Suprapubic skin (tissue), 4 donors: ENCODE measurements at regions not wholly inside any gene's neighbourhood (a gene's known extent, or its start where the extent isn't known, plus 50 kb on each side); places are given as distances from the start of the nearest gene placed in this dataset.

Experiments
- DNase-seq, 2 donors: peaks; one replicate each; pipeline ENCODE4 v3.0.0-alpha.2; 2019; ENCODE audit warnings: low spot score in 2 of 2
- H3K27ac ChIP-seq: fragments of 200-600 bp; sonication (generic); one replicate; pipeline ENCODE4 v1.5.1; 2019
- H3K27me3 ChIP-seq: fragments of 200-600 bp; sonication (generic); one replicate; pipeline ENCODE4 v1.5.1; 2019
- H3K36me3 ChIP-seq: fragments of 200-600 bp; sonication (generic); one replicate; pipeline ENCODE4 v1.5.1; 2019
- H3K4me1 ChIP-seq: fragments of 200-600 bp; sonication (generic); one replicate; pipeline ENCODE4 v1.5.1; 2019
- H3K4me3 ChIP-seq: fragments of 200-600 bp; sonication (generic); one replicate; pipeline ENCODE4 v1.5.1; 2019; ENCODE audit warnings: mild to moderate bottlenecking
- H3K9me3 ChIP-seq: fragments of 200-600 bp; sonication (generic); one replicate; pipeline ENCODE4 v1.5.1; 2019
- EP300 ChIP-seq: sonication (generic); formaldehyde crosslinking; IDR thresholded peaks from one replicate; pipeline ENCODE4 v1.6.1; 2017; ENCODE audit warnings: antibody characterized with exemption
- POLR2A ChIP-seq, 2 donors: fragments of 450-650 bp; IDR thresholded peaks; one replicate each; pipeline ENCODE4 v1.6.1; 2017; ENCODE audit warnings: antibody characterized with exemption in 2 of 2, mild to moderate bottlenecking in 2 of 2, moderate library complexity in 2 of 2
- POLR2AphosphoS5 ChIP-seq, 3 donors: sonication (generic); formaldehyde crosslinking; IDR thresholded peaks; one replicate each; pipeline ENCODE4 v1.6.1; 2017; ENCODE audit warnings: antibody characterized with exemption in 3 of 3
- WGBS: methylation state at CpG from one replicate; pipeline ENCODE4 v1.1.5; 2018; 5-methylcytosine and 5-hydroxymethylcytosine counted together
- TF ChIP-seq, protein P1 (sequence below), 2 donors: fragments of 200-600 bp in 1 of 2; fragments of 450-650 bp in 1 of 2; sonication (generic) in 1 of 2; IDR thresholded peaks; one replicate each; pipeline ENCODE4 v1.5.1; 2016 to 2019; ENCODE audit warnings: antibody characterized with exemption in 2 of 2, mild to moderate bottlenecking in 1 of 2, moderate library complexity in 1 of 2

DNA sequence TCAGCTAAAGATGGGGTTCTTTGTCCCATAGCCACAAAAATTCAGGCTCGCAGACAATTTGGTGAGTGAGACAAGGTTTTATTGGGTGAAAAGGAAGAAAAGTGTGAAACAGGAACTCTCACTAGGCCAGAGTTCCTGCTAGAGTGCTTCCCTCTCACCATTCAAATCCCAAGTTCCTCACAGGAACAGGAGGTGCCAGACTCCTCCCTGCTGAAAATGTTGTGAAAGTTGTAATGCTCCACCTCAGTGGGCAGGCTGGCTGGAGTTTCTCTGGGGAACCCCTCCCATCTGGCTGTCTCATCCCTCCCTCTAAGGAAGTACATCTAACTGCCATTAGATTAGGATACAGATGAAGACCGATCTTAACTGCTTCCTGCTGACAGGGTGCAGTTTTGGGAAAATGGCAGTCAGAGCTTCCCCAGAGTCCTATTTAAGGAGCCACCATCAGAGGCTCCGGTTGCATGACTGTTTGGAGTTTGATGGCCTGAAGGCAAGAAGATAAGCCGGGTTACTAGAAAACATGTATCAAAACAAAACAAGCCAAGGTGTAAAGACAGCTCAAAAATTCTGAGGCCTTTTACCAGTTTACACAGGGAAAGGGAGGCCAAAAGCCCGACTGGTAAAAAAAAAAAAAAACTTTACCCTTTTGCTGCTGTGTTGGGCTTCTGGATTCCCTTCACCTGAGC lies 127.6 kb downstream of the FSCB start:
- Histone ChIP-seq H3K36me3 (no peaks in the 10 kb centered on the region), H3K4me1 (peaks cover 2% of the 10 kb centered on the region), H3K4me3 (no peak overlapping the region), H3K27me3 (no peaks in the 10 kb centered on the region), H3K27ac (no peak overlapping the region), H3K9me3 (peaks cover 6% of the 10 kb centered on the region)
- no peak for TF ChIP-seq EP300
- no peak for TF ChIP-seq POLR2A (IDR thresholded peaks at IDR 0.05)
- no peak for DNase-seq
- 45% methylated on average over 5 of the region's 5 CpGs for WGBS

DNA sequence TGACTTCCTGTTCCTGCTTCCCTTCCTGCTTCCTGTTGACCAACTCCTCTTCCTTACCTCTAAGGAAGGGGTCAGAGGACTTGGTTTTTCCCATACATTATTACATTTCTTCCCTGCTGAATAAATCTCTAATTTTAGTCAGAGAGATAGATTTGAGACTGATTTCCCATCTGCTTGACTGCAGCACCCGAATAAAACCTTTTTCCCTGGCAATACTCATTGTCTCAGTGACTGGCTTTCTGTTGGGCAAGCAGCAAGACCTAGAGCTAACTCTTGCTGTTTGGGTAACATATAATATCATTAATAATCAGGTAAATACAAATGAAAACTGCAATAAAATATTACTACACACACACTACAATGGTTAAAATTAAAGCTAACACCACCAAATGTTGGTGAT lies 132.2 kb downstream of the FSCB start:
- H3K27ac ChIP-seq: no peak overlapping the region
- H3K4me1 ChIP-seq: no peaks in the 10 kb centered on the region
- peaks cover 6% of the 10 kb centered on the region for H3K9me3 ChIP-seq
- no peaks in the 10 kb centered on the region for H3K27me3 ChIP-seq
- DNase-seq: no peak
- WGBS: 86% methylated on average over 1 of the region's 1 CpG
- TF ChIP-seq, protein P1, sequence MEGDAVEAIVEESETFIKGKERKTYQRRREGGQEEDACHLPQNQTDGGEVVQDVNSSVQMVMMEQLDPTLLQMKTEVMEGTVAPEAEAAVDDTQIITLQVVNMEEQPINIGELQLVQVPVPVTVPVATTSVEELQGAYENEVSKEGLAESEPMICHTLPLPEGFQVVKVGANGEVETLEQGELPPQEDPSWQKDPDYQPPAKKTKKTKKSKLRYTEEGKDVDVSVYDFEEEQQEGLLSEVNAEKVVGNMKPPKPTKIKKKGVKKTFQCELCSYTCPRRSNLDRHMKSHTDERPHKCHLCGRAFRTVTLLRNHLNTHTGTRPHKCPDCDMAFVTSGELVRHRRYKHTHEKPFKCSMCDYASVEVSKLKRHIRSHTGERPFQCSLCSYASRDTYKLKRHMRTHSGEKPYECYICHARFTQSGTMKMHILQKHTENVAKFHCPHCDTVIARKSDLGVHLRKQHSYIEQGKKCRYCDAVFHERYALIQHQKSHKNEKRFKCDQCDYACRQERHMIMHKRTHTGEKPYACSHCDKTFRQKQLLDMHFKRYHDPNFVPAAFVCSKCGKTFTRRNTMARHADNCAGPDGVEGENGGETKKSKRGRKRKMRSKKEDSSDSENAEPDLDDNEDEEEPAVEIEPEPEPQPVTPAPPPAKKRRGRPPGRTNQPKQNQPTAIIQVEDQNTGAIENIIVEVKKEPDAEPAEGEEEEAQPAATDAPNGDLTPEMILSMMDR (IDR thresholded peaks at IDR 0.05): no peak
- TF ChIP-seq POLR2A (IDR thresholded peaks at IDR 0.05) (no peak), EP300 (no peak), POLR2AphosphoS5 (IDR thresholded peaks at IDR 0.05) (no peak)
- no peaks in the 10 kb centered on the region for H3K36me3 ChIP-seq
- no peak overlapping the region for H3K4me3 ChIP-seq

DNA sequence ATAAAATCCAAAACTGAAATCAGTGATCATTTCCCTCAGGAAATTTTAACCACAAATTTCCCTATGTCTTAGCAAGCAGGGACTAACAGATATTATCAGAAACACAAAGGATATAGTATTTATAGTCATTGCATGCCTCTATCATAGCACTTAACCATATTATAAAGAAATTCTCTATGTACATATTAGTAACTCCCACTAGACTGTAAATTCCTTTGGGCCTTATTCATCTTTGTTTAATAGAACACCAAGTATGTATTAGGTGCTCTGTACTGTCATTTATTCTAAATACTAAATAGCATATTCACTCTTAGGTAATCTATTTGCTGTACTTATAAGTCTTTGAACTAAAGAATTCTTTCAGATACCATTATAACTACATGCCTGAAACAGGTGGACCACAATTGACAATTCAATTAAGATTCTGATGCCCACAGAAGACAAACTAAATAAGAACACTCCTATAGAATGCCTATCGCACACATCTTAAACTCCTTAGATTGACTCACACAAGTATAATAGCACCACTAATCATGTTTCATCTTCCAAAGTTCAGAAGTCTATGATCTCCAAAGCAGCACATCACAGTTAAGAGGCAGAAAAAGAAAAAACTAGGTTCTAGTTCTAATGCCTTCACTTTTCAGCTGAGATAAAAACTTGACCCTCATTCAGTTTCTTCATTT lies 134.1 kb downstream of the FSCB start:
- Histone ChIP-seq H3K4me3 (no peak overlapping the region), H3K27ac (no peak overlapping the region), H3K9me3 (peaks cover 6% of the 10 kb centered on the region), H3K4me1 (no peaks in the 10 kb centered on the region), H3K36me3 (no peaks in the 10 kb centered on the region), H3K27me3 (no peaks in the 10 kb centered on the region)
- TF ChIP-seq, protein P1 (IDR thresholded peaks at IDR 0.05): no peak
- TF ChIP-seq POLR2A (IDR thresholded peaks at IDR 0.05) (no peak), POLR2AphosphoS5 (IDR thresholded peaks at IDR 0.05) (no peak), EP300 (no peak)
- DNase-seq: no peak
- 94% methylated on average over 1 of the region's 1 CpG for WGBS

DNA sequence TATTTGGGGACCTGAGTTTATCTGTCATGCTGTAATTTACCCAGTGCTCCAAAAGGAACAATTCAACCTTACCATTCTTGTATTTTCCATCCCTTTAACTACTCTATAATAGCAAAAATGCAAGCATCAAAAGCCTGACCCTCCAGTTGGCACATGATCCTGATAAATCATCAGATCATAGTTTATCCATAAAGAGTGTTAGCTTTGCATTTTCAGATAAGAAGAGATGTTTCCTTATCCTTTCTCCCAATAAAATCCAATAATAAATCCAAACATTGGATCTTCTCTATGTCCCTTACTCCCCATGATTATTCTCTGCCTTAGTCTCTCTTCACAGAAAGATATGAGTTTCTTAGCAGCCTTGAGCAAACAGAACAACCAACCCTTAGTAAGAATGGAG lies 134.9 kb downstream of the FSCB start:
- no peak for TF ChIP-seq EP300
- TF ChIP-seq, protein P1 (IDR thresholded peaks at IDR 0.05): no peak
- TF ChIP-seq POLR2A (IDR thresholded peaks at IDR 0.05): no peak
- TF ChIP-seq POLR2AphosphoS5 (IDR thresholded peaks at IDR 0.05): no peak
- DNase-seq: no peak
- H3K4me3 ChIP-seq: no peak overlapping the region
- H3K36me3 ChIP-seq: no peaks in the 10 kb centered on the region
- no peak overlapping the region for H3K27ac ChIP-seq
- H3K4me1 ChIP-seq: no peaks in the 10 kb centered on the region
- H3K27me3 ChIP-seq: no peaks in the 10 kb centered on the region
- peaks cover 6% of the 10 kb centered on the region for H3K9me3 ChIP-seq

DNA sequence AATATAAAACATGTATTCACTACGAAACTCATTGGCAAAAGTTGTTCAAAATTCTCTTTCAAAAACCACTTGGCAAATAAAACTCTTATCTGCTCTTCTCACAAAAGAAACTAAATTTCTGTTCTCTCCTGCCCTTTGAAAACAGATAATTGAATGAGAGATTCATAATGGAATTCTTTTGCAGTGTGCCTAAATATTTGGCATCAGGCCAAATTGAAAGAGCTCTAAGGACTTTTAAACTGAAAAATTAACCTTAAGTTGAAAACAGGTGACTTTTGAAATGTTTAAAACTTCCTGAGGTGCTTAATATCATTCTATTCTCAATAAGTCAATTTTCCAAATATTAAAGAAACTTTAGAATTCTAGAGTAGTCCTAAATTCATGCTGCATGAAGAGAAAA lies 136.4 kb downstream of the FSCB start:
- no peak for DNase-seq
- no peak overlapping the region for H3K4me3 ChIP-seq
- H3K27me3 ChIP-seq: no peaks in the 10 kb centered on the region
- no peaks in the 10 kb centered on the region for H3K36me3 ChIP-seq
- TF ChIP-seq POLR2A (IDR thresholded peaks at IDR 0.05) (no peak), POLR2AphosphoS5 (IDR thresholded peaks at IDR 0.05) (no peak), EP300 (no peak)
- TF ChIP-seq, protein P1 (IDR thresholded peaks at IDR 0.05): no peak
- no peaks in the 10 kb centered on the region for H3K4me1 ChIP-seq
- no peak overlapping the region for H3K27ac ChIP-seq
- H3K9me3 ChIP-seq: no peaks in the 10 kb centered on the region
- 22% methylated on average over 1 of the region's 1 CpG for WGBS
